ENCODE measurements at regions not wholly inside any gene's neighbourhood (a gene's known extent, or its start where the extent isn't known, plus 50 kb on each side); places are given as distances from the start of the nearest gene placed in this dataset.

DNA sequence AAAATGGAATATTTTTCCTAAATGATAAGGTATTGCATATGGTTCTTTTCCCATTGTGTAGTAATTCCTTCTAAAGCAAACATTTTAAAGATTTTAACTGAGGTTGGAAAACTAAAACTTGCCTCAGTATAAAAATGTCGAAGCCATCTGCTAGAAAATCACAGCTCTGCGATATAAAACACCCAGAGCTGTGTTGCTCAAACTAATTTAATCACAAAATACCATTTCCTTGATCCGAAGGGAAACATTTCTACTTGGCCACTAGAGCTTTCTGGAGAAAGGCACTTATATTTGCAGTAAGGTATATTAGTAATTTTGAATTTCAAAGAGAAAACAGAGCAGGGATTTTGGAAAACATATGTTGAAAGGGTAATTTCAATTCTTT lies 209.2 kb upstream of the ZNF32 start:
- TF ChIP-seq, protein P1, sequence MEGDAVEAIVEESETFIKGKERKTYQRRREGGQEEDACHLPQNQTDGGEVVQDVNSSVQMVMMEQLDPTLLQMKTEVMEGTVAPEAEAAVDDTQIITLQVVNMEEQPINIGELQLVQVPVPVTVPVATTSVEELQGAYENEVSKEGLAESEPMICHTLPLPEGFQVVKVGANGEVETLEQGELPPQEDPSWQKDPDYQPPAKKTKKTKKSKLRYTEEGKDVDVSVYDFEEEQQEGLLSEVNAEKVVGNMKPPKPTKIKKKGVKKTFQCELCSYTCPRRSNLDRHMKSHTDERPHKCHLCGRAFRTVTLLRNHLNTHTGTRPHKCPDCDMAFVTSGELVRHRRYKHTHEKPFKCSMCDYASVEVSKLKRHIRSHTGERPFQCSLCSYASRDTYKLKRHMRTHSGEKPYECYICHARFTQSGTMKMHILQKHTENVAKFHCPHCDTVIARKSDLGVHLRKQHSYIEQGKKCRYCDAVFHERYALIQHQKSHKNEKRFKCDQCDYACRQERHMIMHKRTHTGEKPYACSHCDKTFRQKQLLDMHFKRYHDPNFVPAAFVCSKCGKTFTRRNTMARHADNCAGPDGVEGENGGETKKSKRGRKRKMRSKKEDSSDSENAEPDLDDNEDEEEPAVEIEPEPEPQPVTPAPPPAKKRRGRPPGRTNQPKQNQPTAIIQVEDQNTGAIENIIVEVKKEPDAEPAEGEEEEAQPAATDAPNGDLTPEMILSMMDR (IDR thresholded peaks at IDR 0.05; ENCODE audit: low read depth, low read length, missing control alignments): no peak
- H3K27ac ChIP-seq: peak overlapping the region; percentile 38
- in situ Hi-C loops (cut with HindIII; ENCODE audit: low pct_ligation_motif_present, low sequenced_read_pairs): no loop called here
- no peak for DNase-seq
- no peaks in the 10 kb centered on the region for H3K27me3 ChIP-seq (replicated peaks)
- no peak overlapping the region for H3K4me3 ChIP-seq (ENCODE audit: low read depth, low read length)
- no peaks in the 10 kb centered on the region for H3K36me3 ChIP-seq (replicated peaks)

DNA sequence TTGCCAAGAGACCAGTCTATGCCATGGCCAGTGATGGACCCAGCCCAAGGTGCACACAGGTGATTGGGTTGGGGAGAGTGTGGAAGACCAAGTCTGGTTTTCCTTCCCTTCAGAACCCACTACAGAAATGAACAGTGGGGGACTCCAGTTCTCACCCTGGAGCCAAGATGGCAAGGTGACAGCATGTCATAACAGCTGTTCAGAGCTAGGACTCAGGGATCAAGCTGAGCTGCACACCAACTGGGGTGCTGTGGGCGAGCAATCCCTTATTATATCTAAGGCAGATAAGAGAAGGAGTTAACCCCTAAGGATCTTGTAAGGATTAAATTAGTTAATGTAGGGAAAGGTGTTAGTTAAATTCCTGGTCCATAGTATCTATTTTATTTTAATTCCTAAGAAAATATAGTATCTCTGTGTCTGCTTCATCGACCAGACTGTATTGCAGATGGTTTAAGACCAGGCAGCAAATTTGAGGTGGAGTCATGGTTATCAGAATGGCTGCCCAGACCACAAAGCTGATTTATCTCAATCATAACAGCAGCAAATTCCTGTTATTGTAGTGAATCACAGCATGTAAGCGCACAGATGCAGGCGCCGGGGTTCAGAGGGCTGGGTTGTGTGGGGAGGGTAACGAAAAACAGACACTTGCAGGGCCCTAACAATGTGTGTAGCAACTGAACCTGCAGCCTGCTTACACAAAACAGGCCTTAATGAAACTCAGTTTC lies 208.7 kb upstream of the ZNF32 start:
- H3K27ac ChIP-seq: peak overlapping the region; percentile 51
- in situ Hi-C loops (cut with HindIII; ENCODE audit: low pct_ligation_motif_present, low sequenced_read_pairs): no loop called here

DNA sequence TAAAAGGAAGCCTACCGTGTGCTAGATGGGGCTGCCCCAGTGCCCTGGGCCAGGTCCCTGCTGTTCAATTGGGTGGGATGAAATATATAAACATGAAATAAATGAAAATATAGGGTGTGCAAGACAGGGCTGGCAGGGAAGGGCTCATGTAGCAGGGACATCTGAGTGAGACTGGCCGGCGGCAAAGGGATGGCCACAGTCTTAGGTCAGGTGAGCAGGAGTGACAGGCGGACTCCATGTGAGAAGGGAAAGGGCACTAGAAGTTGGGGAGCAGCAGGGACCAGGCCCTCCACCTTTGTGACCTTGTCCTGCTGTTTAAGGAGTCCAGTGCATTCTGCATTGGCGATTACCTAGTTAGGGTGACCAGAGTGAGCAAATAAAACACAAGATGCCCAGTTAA lies 207.6 kb upstream of the ZNF32 start:
- DNase-seq: no peak
- no peak overlapping the region for H3K4me3 ChIP-seq (ENCODE audit: low read depth, low read length)
- TF ChIP-seq, protein P1 (IDR thresholded peaks at IDR 0.05; ENCODE audit: low read depth, low read length, missing control alignments): no peak
- no peaks in the 10 kb centered on the region for H3K27me3 ChIP-seq (replicated peaks)
- in situ Hi-C loops (cut with HindIII; ENCODE audit: low pct_ligation_motif_present, low sequenced_read_pairs): no loop called here
- H3K27ac ChIP-seq: no peak overlapping the region
- H3K36me3 ChIP-seq (replicated peaks): no peaks in the 10 kb centered on the region

More for the DNA sequence above, 208.7 kb upstream of the ZNF32 start:
- H3K4me3 ChIP-seq (ENCODE audit: low read depth, low read length): no peak overlapping the region
- H3K27me3 ChIP-seq (replicated peaks): no peaks in the 10 kb centered on the region
- DNase-seq: peak; percentile 94
- TF ChIP-seq, protein P1 (IDR thresholded peaks at IDR 0.05; ENCODE audit: low read depth, low read length, missing control alignments): no peak
- H3K36me3 ChIP-seq (replicated peaks): no peaks in the 10 kb centered on the region

DNA sequence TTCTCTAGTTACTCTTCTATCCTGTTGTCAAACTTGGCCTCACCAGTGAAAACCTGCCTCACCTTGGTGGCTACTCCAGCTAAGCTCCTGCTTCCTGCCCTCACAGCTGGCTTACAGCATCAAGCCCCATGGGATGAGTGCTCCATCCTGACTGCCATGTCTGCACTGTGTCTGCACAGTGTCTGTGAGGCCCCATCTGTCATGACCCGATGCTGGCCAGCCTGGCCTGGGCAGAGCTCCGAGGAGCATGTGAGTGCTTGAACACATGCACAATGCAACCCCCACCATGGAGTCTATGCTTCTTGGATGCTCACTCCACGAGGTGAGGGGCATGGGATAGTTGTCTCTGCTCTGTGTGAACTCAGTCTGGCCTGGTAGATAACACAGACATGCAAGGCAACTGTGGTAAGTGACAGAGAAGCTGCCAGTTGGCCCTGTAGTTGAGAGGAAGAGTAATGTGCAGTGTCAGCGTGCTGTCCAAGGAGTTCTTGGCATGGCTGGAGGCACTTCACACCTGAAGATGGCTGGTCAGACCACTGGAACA lies 207.1 kb upstream of the ZNF32 start:
- in situ Hi-C loops (cut with HindIII; ENCODE audit: low pct_ligation_motif_present, low sequenced_read_pairs): no loop called here
- DNase-seq: no peak
- TF ChIP-seq, protein P1 (IDR thresholded peaks at IDR 0.05; ENCODE audit: low read depth, low read length, missing control alignments): no peak
- no peaks in the 10 kb centered on the region for H3K36me3 ChIP-seq (replicated peaks)
- H3K27ac ChIP-seq: no peak overlapping the region
- no peaks in the 10 kb centered on the region for H3K27me3 ChIP-seq (replicated peaks)
- H3K4me3 ChIP-seq (ENCODE audit: low read depth, low read length): no peak overlapping the region

DNA sequence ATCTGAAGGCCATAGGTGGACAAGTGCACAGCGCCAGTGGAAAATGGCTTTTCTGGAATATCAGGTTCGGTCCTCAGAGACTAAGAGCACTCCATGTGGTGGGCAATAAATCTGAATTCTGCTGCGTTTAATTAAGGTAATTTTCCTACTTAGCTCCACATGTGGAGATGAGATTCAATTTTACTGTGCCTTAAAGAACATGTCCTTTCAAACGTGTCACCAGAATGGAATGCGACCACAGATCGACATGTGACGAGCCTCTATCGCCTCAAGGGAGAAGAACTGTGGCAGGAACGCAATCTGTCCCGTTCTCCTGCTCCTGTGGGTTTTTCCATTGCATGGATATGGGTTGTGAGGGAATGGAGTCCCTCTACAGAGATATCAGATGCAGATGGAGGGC lies 205.3 kb upstream of the ZNF32 start:
- TF ChIP-seq, protein P1 (IDR thresholded peaks at IDR 0.05; ENCODE audit: low read depth, low read length, missing control alignments): no peak
- in situ Hi-C loops (cut with HindIII; ENCODE audit: low pct_ligation_motif_present, low sequenced_read_pairs): no loop called here
- H3K36me3 ChIP-seq (replicated peaks): no peaks in the 10 kb centered on the region
- no peaks in the 10 kb centered on the region for H3K27me3 ChIP-seq (replicated peaks)
- H3K27ac ChIP-seq: no peak overlapping the region
- peak; percentile 73 for DNase-seq
- H3K4me3 ChIP-seq (ENCODE audit: low read depth, low read length): no peak overlapping the region

Data from brain microvascular endothelial cell (primary cell).